SW480 (cell line): ENCODE measurements at regions not wholly inside any gene's neighbourhood (a gene's known extent, or its start where the extent isn't known, plus 50 kb on each side); places are given as distances from the start of the nearest gene placed in this dataset.

ENCODE experiments used
- DNase-seq: peaks from one replicate; pipeline ENCODE4 v3.0.0-alpha.2; 2016; ENCODE audit warnings: low spot score

DNA sequence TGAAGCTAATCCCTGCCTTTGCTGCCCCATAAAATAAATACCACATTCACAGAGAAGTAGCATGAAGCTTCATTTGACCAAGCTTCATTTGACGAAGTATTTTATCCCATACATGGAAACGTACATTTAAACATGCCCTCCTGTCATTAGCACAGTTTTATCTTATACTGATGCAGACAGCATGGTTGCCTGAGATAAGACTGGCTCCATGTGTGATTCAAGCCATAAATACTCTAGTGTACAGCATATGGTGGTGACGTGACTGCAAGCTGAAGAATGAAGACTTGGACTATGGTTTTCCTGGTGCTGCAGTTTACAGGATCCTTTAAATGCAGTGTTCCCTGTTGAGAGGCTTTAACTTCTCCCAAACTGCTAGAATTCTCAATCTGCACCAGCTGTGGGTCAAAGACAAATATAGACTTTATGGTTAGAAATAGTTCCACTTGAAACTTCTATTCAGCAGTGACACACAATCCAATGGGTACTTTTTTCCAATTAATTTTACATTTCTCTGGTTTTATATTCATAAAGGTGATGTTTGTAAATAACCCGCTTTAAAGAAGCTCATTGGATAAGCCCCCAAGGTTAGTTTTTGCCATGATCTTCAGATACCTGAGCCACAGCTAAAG, 64.9 kb downstream of the CYB561 start:
- no peak for DNase-seq

DNA sequence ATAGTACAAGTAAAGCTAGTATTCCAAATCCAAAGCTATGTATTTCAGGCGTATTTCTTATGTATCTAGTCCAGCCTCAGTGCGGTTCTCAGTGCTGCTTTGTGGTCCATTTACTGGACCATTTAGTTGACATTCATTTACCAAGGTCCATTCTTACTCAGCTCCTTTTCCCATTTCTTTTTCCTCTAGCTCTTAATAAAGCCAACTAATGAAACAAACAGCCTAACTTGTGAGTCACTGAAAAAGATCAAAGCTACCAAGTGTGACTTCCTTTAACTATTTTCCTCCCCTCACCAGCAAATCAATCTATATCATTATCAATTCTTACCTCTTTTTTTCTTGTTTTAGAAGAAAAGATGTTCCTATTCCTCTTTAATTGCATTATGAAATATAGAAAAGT, 64.0 kb downstream of the CYB561 start:
- no peak for DNase-seq
